ENCODE measurements at regions not wholly inside any gene's neighbourhood (a gene's known extent, or its start where the extent isn't known, plus 50 kb on each side); places are given as distances from the start of the nearest gene placed in this dataset.

- H3K4me1 Mint-ChIP-seq: peaks cover 5% of the 10 kb centered on the region; the same call in 1 of the 2 replicates
These were observed 148.5 kb downstream of the TNFSF18 start for GRCh38 chr1:172902200-172902599.

GRCh38 chr1:172902861-172903381 is 147.8 kb downstream of the TNFSF18 start:
- TF ChIP-seq, protein P1, sequence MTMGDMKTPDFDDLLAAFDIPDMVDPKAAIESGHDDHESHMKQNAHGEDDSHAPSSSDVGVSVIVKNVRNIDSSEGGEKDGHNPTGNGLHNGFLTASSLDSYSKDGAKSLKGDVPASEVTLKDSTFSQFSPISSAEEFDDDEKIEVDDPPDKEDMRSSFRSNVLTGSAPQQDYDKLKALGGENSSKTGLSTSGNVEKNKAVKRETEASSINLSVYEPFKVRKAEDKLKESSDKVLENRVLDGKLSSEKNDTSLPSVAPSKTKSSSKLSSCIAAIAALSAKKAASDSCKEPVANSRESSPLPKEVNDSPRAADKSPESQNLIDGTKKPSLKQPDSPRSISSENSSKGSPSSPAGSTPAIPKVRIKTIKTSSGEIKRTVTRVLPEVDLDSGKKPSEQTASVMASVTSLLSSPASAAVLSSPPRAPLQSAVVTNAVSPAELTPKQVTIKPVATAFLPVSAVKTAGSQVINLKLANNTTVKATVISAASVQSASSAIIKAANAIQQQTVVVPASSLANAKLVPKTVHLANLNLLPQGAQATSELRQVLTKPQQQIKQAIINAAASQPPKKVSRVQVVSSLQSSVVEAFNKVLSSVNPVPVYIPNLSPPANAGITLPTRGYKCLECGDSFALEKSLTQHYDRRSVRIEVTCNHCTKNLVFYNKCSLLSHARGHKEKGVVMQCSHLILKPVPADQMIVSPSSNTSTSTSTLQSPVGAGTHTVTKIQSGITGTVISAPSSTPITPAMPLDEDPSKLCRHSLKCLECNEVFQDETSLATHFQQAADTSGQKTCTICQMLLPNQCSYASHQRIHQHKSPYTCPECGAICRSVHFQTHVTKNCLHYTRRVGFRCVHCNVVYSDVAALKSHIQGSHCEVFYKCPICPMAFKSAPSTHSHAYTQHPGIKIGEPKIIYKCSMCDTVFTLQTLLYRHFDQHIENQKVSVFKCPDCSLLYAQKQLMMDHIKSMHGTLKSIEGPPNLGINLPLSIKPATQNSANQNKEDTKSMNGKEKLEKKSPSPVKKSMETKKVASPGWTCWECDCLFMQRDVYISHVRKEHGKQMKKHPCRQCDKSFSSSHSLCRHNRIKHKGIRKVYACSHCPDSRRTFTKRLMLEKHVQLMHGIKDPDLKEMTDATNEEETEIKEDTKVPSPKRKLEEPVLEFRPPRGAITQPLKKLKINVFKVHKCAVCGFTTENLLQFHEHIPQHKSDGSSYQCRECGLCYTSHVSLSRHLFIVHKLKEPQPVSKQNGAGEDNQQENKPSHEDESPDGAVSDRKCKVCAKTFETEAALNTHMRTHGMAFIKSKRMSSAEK (CRISPR knock-in tag; IDR thresholded peaks at IDR 0.05; ENCODE audit: borderline replicate concordance): no peak
- TF ChIP-seq PRRX2 (CRISPR knock-in tag; IDR thresholded peaks at IDR 0.05): no peak
- ChIA-PET CTCF (no interaction called here), POLR2A (no interaction called here)
- H3K4me1 Mint-ChIP-seq: peaks cover 7% of the 10 kb centered on the region; the same call in 1 of the 2 replicates
- H3K27me3 Mint-ChIP-seq (ENCODE audit: low read depth): no peaks in the 10 kb centered on the region
- peaks cover 8% of the 10 kb centered on the region for H3K36me3 Mint-ChIP-seq
- no peak overlapping the region for H3K27ac Mint-ChIP-seq
- H3K9me3 Mint-ChIP-seq: peaks cover 10% of the 10 kb centered on the region
- DNase-seq (ENCODE audit: low spot score) (no peak), ATAC-seq (no peak)
- H3K4me3 Mint-ChIP-seq: no peak overlapping the region

More at GRCh38 chr1:172902200-172902599, 148.5 kb downstream of the TNFSF18 start:
- Mint-ChIP-seq H3K27ac (no peak overlapping the region), H3K36me3 (peaks cover under 1% of the 10 kb centered on the region; the same call in 1 of the 2 replicates), H3K27me3 (ENCODE audit: low read depth) (no peaks in the 10 kb centered on the region), H3K4me3 (no peak overlapping the region), H3K9me3 (peaks cover 4% of the 10 kb centered on the region)
- TF ChIP-seq SOX15 (CRISPR knock-in tag; IDR thresholded peaks at IDR 0.05) (no peak), ZNF138 (CRISPR knock-in tag; conservative IDR thresholded peaks at IDR 0.05) (no peak), NR3C1 (CRISPR knock-in tag; conservative IDR thresholded peaks at IDR 0.05; ENCODE audit: low read depth) (no peak), ETV6 (CRISPR knock-in tag; IDR thresholded peaks at IDR 0.05) (no peak), ZNF232 (CRISPR knock-in tag; IDR thresholded peaks at IDR 0.05) (no peak), NR2C2 (CRISPR knock-in tag; IDR thresholded peaks at IDR 0.05) (no peak), SP1 (CRISPR knock-in tag; conservative IDR thresholded peaks at IDR 0.05) (no peak), ELF4 (CRISPR knock-in tag; IDR thresholded peaks at IDR 0.05; ENCODE audit: low read depth) (no peak), ATF1 (CRISPR knock-in tag; IDR thresholded peaks at IDR 0.05) (no peak), FOXJ3 (CRISPR knock-in tag; IDR thresholded peaks at IDR 0.05; ENCODE audit: borderline replicate concordance) (no peak), MYBL2 (CRISPR knock-in tag; IDR thresholded peaks at IDR 0.05) (no peak)
- TF ChIP-seq, protein P2, sequence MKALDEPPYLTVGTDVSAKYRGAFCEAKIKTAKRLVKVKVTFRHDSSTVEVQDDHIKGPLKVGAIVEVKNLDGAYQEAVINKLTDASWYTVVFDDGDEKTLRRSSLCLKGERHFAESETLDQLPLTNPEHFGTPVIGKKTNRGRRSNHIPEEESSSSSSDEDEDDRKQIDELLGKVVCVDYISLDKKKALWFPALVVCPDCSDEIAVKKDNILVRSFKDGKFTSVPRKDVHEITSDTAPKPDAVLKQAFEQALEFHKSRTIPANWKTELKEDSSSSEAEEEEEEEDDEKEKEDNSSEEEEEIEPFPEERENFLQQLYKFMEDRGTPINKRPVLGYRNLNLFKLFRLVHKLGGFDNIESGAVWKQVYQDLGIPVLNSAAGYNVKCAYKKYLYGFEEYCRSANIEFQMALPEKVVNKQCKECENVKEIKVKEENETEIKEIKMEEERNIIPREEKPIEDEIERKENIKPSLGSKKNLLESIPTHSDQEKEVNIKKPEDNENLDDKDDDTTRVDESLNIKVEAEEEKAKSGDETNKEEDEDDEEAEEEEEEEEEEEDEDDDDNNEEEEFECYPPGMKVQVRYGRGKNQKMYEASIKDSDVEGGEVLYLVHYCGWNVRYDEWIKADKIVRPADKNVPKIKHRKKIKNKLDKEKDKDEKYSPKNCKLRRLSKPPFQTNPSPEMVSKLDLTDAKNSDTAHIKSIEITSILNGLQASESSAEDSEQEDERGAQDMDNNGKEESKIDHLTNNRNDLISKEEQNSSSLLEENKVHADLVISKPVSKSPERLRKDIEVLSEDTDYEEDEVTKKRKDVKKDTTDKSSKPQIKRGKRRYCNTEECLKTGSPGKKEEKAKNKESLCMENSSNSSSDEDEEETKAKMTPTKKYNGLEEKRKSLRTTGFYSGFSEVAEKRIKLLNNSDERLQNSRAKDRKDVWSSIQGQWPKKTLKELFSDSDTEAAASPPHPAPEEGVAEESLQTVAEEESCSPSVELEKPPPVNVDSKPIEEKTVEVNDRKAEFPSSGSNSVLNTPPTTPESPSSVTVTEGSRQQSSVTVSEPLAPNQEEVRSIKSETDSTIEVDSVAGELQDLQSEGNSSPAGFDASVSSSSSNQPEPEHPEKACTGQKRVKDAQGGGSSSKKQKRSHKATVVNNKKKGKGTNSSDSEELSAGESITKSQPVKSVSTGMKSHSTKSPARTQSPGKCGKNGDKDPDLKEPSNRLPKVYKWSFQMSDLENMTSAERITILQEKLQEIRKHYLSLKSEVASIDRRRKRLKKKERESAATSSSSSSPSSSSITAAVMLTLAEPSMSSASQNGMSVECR (CRISPR knock-in tag; IDR thresholded peaks at IDR 0.05; ENCODE audit: borderline replicate concordance): no peak
- TF ChIP-seq, protein P3, sequence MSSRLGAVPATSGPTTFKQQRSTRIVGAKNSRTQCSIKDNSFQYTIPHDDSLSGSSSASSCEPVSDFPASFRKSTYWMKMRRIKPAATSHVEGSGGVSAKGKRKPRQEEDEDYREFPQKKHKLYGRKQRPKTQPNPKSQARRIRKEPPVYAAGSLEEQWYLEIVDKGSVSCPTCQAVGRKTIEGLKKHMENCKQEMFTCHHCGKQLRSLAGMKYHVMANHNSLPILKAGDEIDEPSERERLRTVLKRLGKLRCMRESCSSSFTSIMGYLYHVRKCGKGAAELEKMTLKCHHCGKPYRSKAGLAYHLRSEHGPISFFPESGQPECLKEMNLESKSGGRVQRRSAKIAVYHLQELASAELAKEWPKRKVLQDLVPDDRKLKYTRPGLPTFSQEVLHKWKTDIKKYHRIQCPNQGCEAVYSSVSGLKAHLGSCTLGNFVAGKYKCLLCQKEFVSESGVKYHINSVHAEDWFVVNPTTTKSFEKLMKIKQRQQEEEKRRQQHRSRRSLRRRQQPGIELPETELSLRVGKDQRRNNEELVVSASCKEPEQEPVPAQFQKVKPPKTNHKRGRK (CRISPR knock-in tag; IDR thresholded peaks at IDR 0.05; ENCODE audit: borderline replicate concordance): no peak
- ChIA-PET CTCF (no interaction called here), POLR2A (no interaction called here)
- ATAC-seq (no peak), DNase-seq (ENCODE audit: low spot score) (no peak)
